ENCODE measurements at regions not wholly inside any gene's neighbourhood (a gene's known extent, or its start where the extent isn't known, plus 50 kb on each side); places are given as distances from the start of the nearest gene placed in this dataset.

GRCh38 chr13:62697701-62698100, 1282.1 kb upstream of the PCDH20 start (continued):
- TF ChIP-seq EZH2phosphoT487 (IDR thresholded peaks at IDR 0.05; ENCODE audit: unreplicated experiment), result no peak
- TF ChIP-seq ZNF114 (CRISPR knock-in tag; IDR thresholded peaks at IDR 0.05), result no peak
- TF ChIP-seq POLR2AphosphoS5 (IDR thresholded peaks at IDR 0.05; ENCODE audit: low read depth), result no peak
- TF ChIP-seq CREB1 (CRISPR knock-in tag; IDR thresholded peaks at IDR 0.05; ENCODE audit: low read depth), result no peak

- H3K4me3 Mint-ChIP-seq, result no peak overlapping the region
Observed at GRCh38 chr13:62696490-62696889, 1280.8 kb upstream of the PCDH20 start.

More at GRCh38 chr13:62696490-62696889, 1280.8 kb upstream of the PCDH20 start:
- no peak overlapping the region for H3K4me2 ChIP-seq
- H3K27ac Mint-ChIP-seq, result no peak overlapping the region
- no peak overlapping the region for H2AFZ ChIP-seq
- no peaks in the 10 kb centered on the region for H3K36me3 ChIP-seq (ENCODE audit: insufficient read depth)
- ATAC-seq (no peak), DNase-seq (ENCODE audit: low spot score) (no peak)
- H3K9me2 ChIP-seq (ENCODE audit: insufficient read depth), result no peaks in the 10 kb centered on the region
- H3K4me3 ChIP-seq, result no peak overlapping the region
- TF ChIP-seq NANOG (IDR thresholded peaks at IDR 0.05; ENCODE audit: borderline replicate concordance), result no peak
- TF ChIP-seq ZNF331 (CRISPR knock-in tag; IDR thresholded peaks at IDR 0.05; ENCODE audit: low read depth), result no peak
- no peak for TF ChIP-seq CREB1 (CRISPR knock-in tag; IDR thresholded peaks at IDR 0.05; ENCODE audit: low read depth)
- no peak for TF ChIP-seq ETS1 (IDR thresholded peaks at IDR 0.05)
- no peak for TF ChIP-seq POLR2AphosphoS5 (IDR thresholded peaks at IDR 0.05; ENCODE audit: low read depth)
- TF ChIP-seq EZH2phosphoT487 (IDR thresholded peaks at IDR 0.05; ENCODE audit: unreplicated experiment), result no peak
- no peak for TF ChIP-seq EZH2 (IDR thresholded peaks at IDR 0.05; ENCODE audit: low read depth, unreplicated experiment)
- no peak for TF ChIP-seq REST (IDR thresholded peaks at IDR 0.05; ENCODE audit: unreplicated experiment)
- TF ChIP-seq ZNF462 (CRISPR knock-in tag; IDR thresholded peaks at IDR 0.05), result no peak
- TF ChIP-seq STAT1 (IDR thresholded peaks at IDR 0.05; ENCODE audit: unreplicated experiment), result no peak
- TF ChIP-seq CTCF (conservative IDR thresholded peaks at IDR 0.05; ENCODE audit: low read depth in 2 of 2), result no peak
- no peak for TF ChIP-seq ZNF114 (CRISPR knock-in tag; IDR thresholded peaks at IDR 0.05)
- TF ChIP-seq JUNB (IDR thresholded peaks at IDR 0.05; ENCODE audit: unreplicated experiment), result no peak
- no peak overlapping the region for H3K27ac ChIP-seq (ENCODE audit: low read depth)
- H3F3A ChIP-seq (replicated peaks; ENCODE audit: low read depth), result no peaks in the 10 kb centered on the region
- H3K27me3 ChIP-seq (ENCODE audit: insufficient read depth), result no peaks in the 10 kb centered on the region
- peaks cover 5% of the 10 kb centered on the region; the same call in 1 of the 2 replicates for H3K4me1 ChIP-seq (ENCODE audit: insufficient read depth)
- no peaks in the 10 kb centered on the region for H3K27me3 Mint-ChIP-seq (ENCODE audit: insufficient read depth, low read depth, poor library complexity)
- H3K9me3 Mint-ChIP-seq, result no peaks in the 10 kb centered on the region; the same call in 2 of the 3 replicates
- no peaks in the 10 kb centered on the region for H3K79me2 ChIP-seq (replicated peaks; ENCODE audit: insufficient read depth)
- H4K20me1 ChIP-seq (replicated peaks; ENCODE audit: insufficient read depth), result no peaks in the 10 kb centered on the region
- peaks cover 4% of the 10 kb centered on the region; the same call in 2 of the 3 replicates for H3K4me1 Mint-ChIP-seq
- H3K36me3 Mint-ChIP-seq (ENCODE audit: low read depth), result no peaks in the 10 kb centered on the region; the same call in 2 of the 3 replicates

Data from GM23338 (cell line).